IMR-90 (cell line): ENCODE measurements at regions not wholly inside any gene's neighbourhood (a gene's known extent, or its start where the extent isn't known, plus 50 kb on each side); places are given as distances from the start of the nearest gene placed in this dataset.

ENCODE experiments used
- ATAC-seq: fragments of 200-7000 bp; cut with Tn5 transposase; 2 replicates; pipeline ENCODE4 v1.9.1; 2020; ENCODE audit warnings: low read depth, mild to moderate bottlenecking, moderate library complexity
- BruUV-seq: library from RNA; stranded (reverse); fragments of 400-500 nt; replicated peaks from 2 replicates; lab custom pipeline; 2021; lab: Mats Ljungman, UMichigan
- CTCF ChIA-PET: fragments of 300-600 bp; formaldehyde crosslinking; extraction: SDS; loops from one replicate; lab custom pipeline; 2021; ENCODE audit warnings: antibody characterized with exemption; lab: Yijun Ruan, JAX
- POLR2A ChIA-PET: fragments of 300-600 bp; sonication (Branson Sonifier 250); formaldehyde crosslinking; loops from one replicate; lab custom pipeline; 2022; ENCODE audit warnings: antibody characterized with exemption; ENCODE audit not compliant: unreplicated experiment; lab: Charles Lee
- DNase-seq: peaks from one replicate; pipeline ENCODE4 v3.0.0; 2013
- H2AFZ ChIP-seq: replicated peaks from 2 replicates; pipeline ENCODE3; 2013; ENCODE audit warnings: low read length, mild to moderate bottlenecking; ENCODE audit not compliant: poor library complexity
- H2AK5ac ChIP-seq: 2 replicates; pipeline ENCODE4 v1.6.1; 2013; ENCODE audit warnings: low read depth, low read length, inconsistent platforms
- H2AK9ac ChIP-seq: replicated peaks from 2 replicates; pipeline ENCODE3; 2013; ENCODE audit warnings: mild to moderate bottlenecking, low read depth, low read length, moderate library complexity; ENCODE audit not compliant: poor library complexity
- H2BK120ac ChIP-seq: 2 replicates; pipeline ENCODE4 v1.6.1; 2013; ENCODE audit warnings: low read depth, low read length, inconsistent platforms
- H2BK15ac ChIP-seq: 3 replicates; pipeline ENCODE4 v1.6.1; 2013; ENCODE audit warnings: low read depth, low read length, inconsistent platforms
- H2BK20ac ChIP-seq: 2 replicates; pipeline ENCODE4 v1.6.1; 2013; ENCODE audit warnings: low read depth, mild to moderate bottlenecking, inconsistent platforms, low read length, moderate library complexity
- H2BK5ac ChIP-seq: 2 replicates; pipeline ENCODE4 v1.6.1; 2013; ENCODE audit warnings: mild to moderate bottlenecking, low read depth, low read length, inconsistent platforms; ENCODE audit not compliant: poor library complexity, severe bottlenecking
- H3K14ac ChIP-seq: replicated peaks from 2 replicates; pipeline ENCODE4 v1.6.1; 2013; ENCODE audit warnings: low read depth, low read length, inconsistent platforms
- H3K18ac ChIP-seq: 2 replicates; pipeline ENCODE4 v1.6.1; 2013; ENCODE audit warnings: low read depth, low read length, control low read depth
- H3K23ac ChIP-seq: 2 replicates; pipeline ENCODE4 v1.6.1; 2013; ENCODE audit warnings: low read depth, low read length, inconsistent platforms
- H3K27ac ChIP-seq: 2 replicates; pipeline ENCODE4 v1.5.1; 2013; ENCODE audit warnings: mild to moderate bottlenecking, control low read depth, low read length; ENCODE audit not compliant: insufficient read depth
- H3K27me3 ChIP-seq: 2 replicates; pipeline ENCODE4 v1.6.1; 2013; ENCODE audit warnings: low read length; ENCODE audit not compliant: control insufficient read depth, insufficient read depth
- H3K36me3 ChIP-seq: 2 replicates; pipeline ENCODE4 v1.6.1; 2013; ENCODE audit warnings: low read length, mixed read lengths; ENCODE audit not compliant: control insufficient read depth, insufficient read depth
- H3K4ac ChIP-seq: 2 replicates; pipeline ENCODE4 v1.6.1; 2013; ENCODE audit warnings: low read depth, low read length, inconsistent platforms
- H3K4me1 ChIP-seq: 2 replicates; pipeline ENCODE4 v1.6.1; 2013; ENCODE audit warnings: low read length, mixed read lengths; ENCODE audit not compliant: control insufficient read depth, insufficient read depth
- H3K4me2 ChIP-seq: 2 replicates; pipeline ENCODE4 v1.6.1; 2013; ENCODE audit warnings: low read depth, mild to moderate bottlenecking, control low read depth, low read length, moderate library complexity
- H3K4me3 ChIP-seq: 2 replicates; pipeline ENCODE4 v1.5.1; 2013; ENCODE audit warnings: low read depth, mild to moderate bottlenecking, control low read depth, low read length, moderate library complexity; ENCODE audit not compliant: insufficient read depth
- H3K56ac ChIP-seq: 2 replicates; pipeline ENCODE4 v1.6.1; 2013; ENCODE audit warnings: low read length, inconsistent platforms; ENCODE audit not compliant: insufficient read depth; ENCODE audit errors: extremely low read depth
- H3K79me1 ChIP-seq, 2 experiments: 2 replicates each; pipeline ENCODE4 v1.6.1; 2013; ENCODE audit warnings: low read length in 2 of 2, inconsistent platforms in 1 of 2, low read depth in 1 of 2
- H3K9ac ChIP-seq: 2 replicates; pipeline ENCODE4 v1.6.1; 2013; ENCODE audit warnings: low read depth, low read length, control low read depth
- H3K9me1 ChIP-seq: 2 replicates; pipeline ENCODE4 v1.6.1; 2013; ENCODE audit warnings: low read length, inconsistent platforms; ENCODE audit not compliant: insufficient read depth
- H3K9me3 ChIP-seq: 2 replicates; pipeline ENCODE4 v1.6.1; 2013; ENCODE audit warnings: low read length; ENCODE audit not compliant: control insufficient read depth, insufficient read depth
- H4K20me1 ChIP-seq: 2 replicates; pipeline ENCODE4 v1.6.1; 2013; ENCODE audit warnings: low read length, inconsistent platforms; ENCODE audit not compliant: insufficient read depth
- H4K5ac ChIP-seq: 2 replicates; pipeline ENCODE4 v1.6.1; 2013; ENCODE audit warnings: mild to moderate bottlenecking, low read depth, low read length, control low read depth
- H4K8ac ChIP-seq, 2 experiments: 2 replicates each; pipeline ENCODE4 v1.6.1; 2013; ENCODE audit warnings: low read depth in 2 of 2, low read length in 2 of 2, control low read depth in 1 of 2, inconsistent platforms in 1 of 2
- H4K91ac ChIP-seq: 2 replicates; pipeline ENCODE4 v1.6.1; 2013; ENCODE audit warnings: low read depth, low read length, inconsistent platforms; ENCODE audit not compliant: insufficient read depth
- BHLHE40 ChIP-seq: fragments of 150-350 bp; IDR thresholded peaks from 2 replicates; pipeline ENCODE4 v1.6.1; 2016; ENCODE audit warnings: mild to moderate bottlenecking, low read depth, low read length
- CEBPB ChIP-seq: IDR thresholded peaks from 2 replicates; pipeline ENCODE4 v1.6.1; 2012; ENCODE audit warnings: low read depth, low read length, improper control_type of control experiment
- CHD1 ChIP-seq: IDR thresholded peaks from 2 replicates; pipeline ENCODE4 v1.6.1; 2012; ENCODE audit warnings: low read depth, low read length, improper control_type of control experiment
- CTCF ChIP-seq: conservative IDR thresholded peaks from 2 replicates; pipeline ENCODE4 v1.5.1; 2012; ENCODE audit warnings: mild to moderate bottlenecking, low read depth, low read length, improper control_type of control experiment
- ELK1 ChIP-seq: fragments of 150-350 bp; IDR thresholded peaks from 2 replicates; pipeline ENCODE4 v1.6.1; 2016; ENCODE audit warnings: low read depth, mild to moderate bottlenecking, low read length, moderate library complexity, borderline replicate concordance
- MAFK ChIP-seq: IDR thresholded peaks from 2 replicates; pipeline ENCODE4 v1.6.1; 2012; ENCODE audit warnings: low read depth, low read length, improper control_type of control experiment
- MAZ ChIP-seq: IDR thresholded peaks from 2 replicates; pipeline ENCODE4 v1.6.1; 2012; ENCODE audit warnings: low read depth, mild to moderate bottlenecking, low read length, improper control_type of control experiment, moderate library complexity, borderline replicate concordance
- MXI1 ChIP-seq: IDR thresholded peaks from 2 replicates; pipeline ENCODE4 v1.6.1; 2012; ENCODE audit warnings: low read depth, mild to moderate bottlenecking, low read length, moderate library complexity, borderline replicate concordance
- NFE2L2 ChIP-seq: fragments of 150-350 bp; IDR thresholded peaks from 2 replicates; pipeline ENCODE4 v1.6.1; 2016; ENCODE audit warnings: low read depth, mild to moderate bottlenecking, low read length
- POLR2A ChIP-seq: IDR thresholded peaks from 2 replicates; pipeline ENCODE4 v1.6.1; 2012; ENCODE audit warnings: mild to moderate bottlenecking, low read depth, low read length
- RAD21 ChIP-seq: IDR thresholded peaks from 2 replicates; pipeline ENCODE4 v1.6.1; 2012; ENCODE audit warnings: low read length, improper control_type of control experiment
- RCOR1 ChIP-seq: IDR thresholded peaks from 2 replicates; pipeline ENCODE4 v1.6.1; 2012; ENCODE audit warnings: mild to moderate bottlenecking, low read length, improper control_type of control experiment; ENCODE audit not compliant: insufficient replicate concordance
- RFX5 ChIP-seq: IDR thresholded peaks from 2 replicates; pipeline ENCODE4 v1.8.0; 2012; ENCODE audit warnings: low read depth, mild to moderate bottlenecking, low read length, moderate library complexity
- SMC3 ChIP-seq: fragments of 150-350 bp; IDR thresholded peaks from 2 replicates; pipeline ENCODE4 v1.6.1; 2016; ENCODE audit warnings: low read depth, mild to moderate bottlenecking, antibody characterized with exemption, low read length, moderate library complexity
- USF2 ChIP-seq: fragments of 150-350 bp; IDR thresholded peaks from 2 replicates; pipeline ENCODE4 v1.6.1; 2017; ENCODE audit warnings: mild to moderate bottlenecking, antibody characterized with exemption, low read length, low read depth
- WGBS, 2 experiments: methylation state at CpG; one replicate each; pipeline versions ENCODE4 v1.1.5 to v1.1.7; 2013; ENCODE audit warnings: missing lambda C conversion rate in 2 of 2; ENCODE audit not compliant: insufficient read length in 1 of 2; ENCODE audit errors: extremely low coverage in 2 of 2; 5-methylcytosine and 5-hydroxymethylcytosine counted together
- dilution Hi-C: fragments of 300-500 bp; cut with HindIII; formaldehyde crosslinking; loops from one replicate; pipeline ENCODE4 v1.14.3; 2018; ENCODE audit warnings: low sequenced_read_pairs; ENCODE audit not compliant: unreplicated experiment
- in situ Hi-C: fragments of 300-500 bp; cut with MboI; formaldehyde crosslinking; loops from 3 replicates; pipeline ENCODE4 v1.14.3; 2019; ENCODE audit warnings: low sequenced_read_pairs, inconsistent platforms, mixed read lengths
- intact Hi-C: fragments of 100-400 bp; cut with micrococcal nuclease; formaldehyde crosslinking; loops from 2 replicates; pipeline ENCODE4 v1.10.0; 2022

- Histone ChIP-seq H3K36me3 (no peaks in the 10 kb centered on the region), H3K4ac (no peak overlapping the region), H2AFZ (no peak overlapping the region), H2BK15ac (no peak overlapping the region), H2BK20ac (no peak overlapping the region), H4K20me1 (no peaks in the 10 kb centered on the region), H4K5ac (no peak overlapping the region), H3K79me1 (no peaks in the 10 kb centered on the region), H3K9me1 (no peaks in the 10 kb centered on the region), H3K23ac (no peak overlapping the region), H3K56ac (no peak overlapping the region), H4K91ac (no peak overlapping the region), H3K9me3 (no peaks in the 10 kb centered on the region), H3K4me1 (no peaks in the 10 kb centered on the region), H2AK9ac (no peak overlapping the region), H2BK120ac (no peak overlapping the region), H3K9ac (no peak overlapping the region), H4K8ac (no peak overlapping the region), H3K18ac (no peak overlapping the region), H3K27me3 (no peaks in the 10 kb centered on the region), H2BK5ac (no peak overlapping the region), H3K14ac (no peak overlapping the region), H3K4me3 (no peak overlapping the region), H3K4me2 (no peak overlapping the region), H2AK5ac (no peak overlapping the region), H3K27ac (no peak overlapping the region)
- DNase-seq: no peak
- TF ChIP-seq RCOR1 (no peak), NFE2L2 (no peak), BHLHE40 (no peak), RAD21 (no peak), CEBPB (no peak), MXI1 (no peak), SMC3 (no peak), RFX5 (no peak), CTCF (no peak), MAZ (no peak), CHD1 (no peak), POLR2A (no peak), MAFK (no peak), USF2 (no peak), ELK1 (no peak)
- ChIA-PET CTCF (interaction anchor here (0.7 kb wide), 1 partner anchor 421 kb away, joined by 3 read pairs; no protein-coding TSS in a partner anchor), POLR2A (no interaction called here)
- in situ Hi-C loops: no loop called here
- no peak for ATAC-seq
- intact Hi-C loops: no loop called here
- WGBS, 2 experiments: no CpG with 5 or more reads among the region's 4 CpGs
- dilution Hi-C loops: loop anchor here (25.0 kb wide), 1 partner anchor 415 kb away; no protein-coding TSS in a partner anchor
- BruUV-seq: no TSS peak
These were observed 356.0 kb upstream of the RASGEF1B start for GRCh38 chr4:81827577-81828202.
